Hepatocyte (in vitro differentiated cells): ENCODE measurements at regions not wholly inside any gene's neighbourhood (a gene's known extent, or its start where the extent isn't known, plus 50 kb on each side); places are given as distances from the start of the nearest gene placed in this dataset.

Experiments
- CTCF ChIP-seq: fragments of 200-600 bp; sonication (generic); IDR thresholded peaks from 2 replicates; pipeline ENCODE4 v1.5.1; 2016; ENCODE audit warnings: antibody characterized with exemption, mild to moderate bottlenecking; ENCODE audit not compliant: poor library complexity
- EZH2 ChIP-seq: fragments of 200-600 bp; sonication (generic); IDR thresholded peaks from 2 replicates; pipeline ENCODE4 v1.6.1; 2016; ENCODE audit warnings: antibody characterized with exemption, mild to moderate bottlenecking, borderline replicate concordance
- EZH2phosphoT487 ChIP-seq: fragments of 200-600 bp; sonication (generic); IDR thresholded peaks from one replicate; pipeline ENCODE4 v1.6.1; 2018; ENCODE audit warnings: antibody characterized with exemption, mild to moderate bottlenecking, low read depth, moderate library complexity; ENCODE audit not compliant: unreplicated experiment, severe bottlenecking

- no peak for TF ChIP-seq CTCF
- TF ChIP-seq EZH2phosphoT487 = no peak
- TF ChIP-seq EZH2 = no peak
Measured at GRCh38 chr7:26040085-26040484, 111.9 kb upstream of the NFE2L3 start.
